Mucosa of rectum (tissue), 2 donors: ENCODE measurements at regions not wholly inside any gene's neighbourhood (a gene's known extent, or its start where the extent isn't known, plus 50 kb on each side); places are given as distances from the start of the nearest gene placed in this dataset.

Experiments
- H3K27ac ChIP-seq, 2 donors: one replicate each; pipeline ENCODE4 v1.7.0; 2013; ENCODE audit warnings: inconsistent platforms in 2 of 2, low read depth in 2 of 2, low read length in 2 of 2
- H3K27me3 ChIP-seq, 2 donors: one replicate each; pipeline ENCODE4 v1.7.0; 2013; ENCODE audit warnings: low read length in 2 of 2; ENCODE audit not compliant: control insufficient read depth in 2 of 2, insufficient read depth in 2 of 2
- H3K36me3 ChIP-seq, 2 donors: one replicate each; pipeline ENCODE4 v1.7.0; 2013; ENCODE audit warnings: low read length in 2 of 2; ENCODE audit not compliant: control insufficient read depth in 2 of 2, insufficient read depth in 2 of 2
- H3K4me1 ChIP-seq, 2 donors: one replicate each; pipeline ENCODE4 v1.7.0; 2013; ENCODE audit warnings: low read length in 2 of 2, mild to moderate bottlenecking in 1 of 2; ENCODE audit not compliant: control insufficient read depth in 2 of 2, insufficient read depth in 2 of 2
- H3K4me3 ChIP-seq, 2 donors: one replicate each; pipeline ENCODE4 v1.7.0; 2013; ENCODE audit warnings: low read length in 2 of 2
- H3K9ac ChIP-seq, 2 donors: one replicate each; pipeline ENCODE4 v1.7.0; 2013; ENCODE audit warnings: low read length in 2 of 2, low read depth in 1 of 2, mild to moderate bottlenecking in 1 of 2
- H3K9me3 ChIP-seq, 2 donors: one replicate each; pipeline ENCODE4 v1.7.0; 2013; ENCODE audit warnings: low read length in 2 of 2; ENCODE audit not compliant: control insufficient read depth in 2 of 2
- donor health status: healthy.
- donor health status: Normal muscosa, but diverticular disease.

DNA sequence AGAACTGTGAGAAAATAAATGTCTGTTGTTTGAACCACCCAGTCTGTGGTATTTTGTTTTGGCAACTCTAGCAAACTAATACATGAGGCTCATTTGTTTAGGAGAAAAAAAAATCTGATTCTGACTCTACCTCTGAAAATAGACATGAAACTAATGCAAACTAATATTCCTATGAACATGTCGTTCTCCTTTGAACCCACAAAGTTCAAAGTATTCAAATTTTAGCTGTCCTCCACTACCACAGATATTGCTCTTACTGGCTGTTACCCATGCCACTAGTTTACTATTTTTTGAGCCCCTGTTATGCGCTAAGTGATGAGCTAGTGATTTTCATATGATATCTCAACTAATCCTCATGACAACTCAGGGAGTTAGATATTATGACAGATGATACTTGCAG, 58.8 kb upstream of the ZNF804B start:
- Histone ChIP-seq H3K36me3 (no peaks in the 10 kb centered on the region), H3K9me3 (no peaks in the 10 kb centered on the region), H3K27ac (no peak overlapping the region), H3K4me3 (no peak overlapping the region), H3K4me1 (no peaks in the 10 kb centered on the region), H3K9ac (no peak overlapping the region), H3K27me3 (no peaks in the 10 kb centered on the region)

DNA sequence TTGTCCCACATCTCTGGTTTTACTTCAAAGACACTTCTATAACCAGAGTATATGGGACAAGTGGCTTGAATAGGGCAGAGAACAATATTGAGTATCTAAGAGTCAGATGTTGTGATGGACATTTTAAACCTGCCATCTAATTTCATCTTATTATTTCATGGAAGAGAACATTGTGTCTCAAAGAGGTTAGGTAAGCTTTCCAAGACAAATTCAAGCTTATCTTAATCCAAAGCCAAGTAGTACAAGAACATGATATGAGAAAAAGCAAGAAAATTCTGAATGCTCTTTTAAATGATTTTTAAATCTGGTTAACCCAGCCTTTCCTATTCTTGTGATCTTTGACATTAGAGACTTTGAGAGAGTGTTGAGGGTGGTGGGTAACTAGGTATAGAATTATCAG, 65.3 kb upstream of the ZNF804B start:
- no peaks in the 10 kb centered on the region for H3K9me3 ChIP-seq
- no peak overlapping the region for H3K9ac ChIP-seq
- no peak overlapping the region for H3K4me3 ChIP-seq
- no peaks in the 10 kb centered on the region for H3K4me1 ChIP-seq
- H3K36me3 ChIP-seq = no peaks in the 10 kb centered on the region
- H3K27me3 ChIP-seq = no peaks in the 10 kb centered on the region
- no peak overlapping the region for H3K27ac ChIP-seq

DNA sequence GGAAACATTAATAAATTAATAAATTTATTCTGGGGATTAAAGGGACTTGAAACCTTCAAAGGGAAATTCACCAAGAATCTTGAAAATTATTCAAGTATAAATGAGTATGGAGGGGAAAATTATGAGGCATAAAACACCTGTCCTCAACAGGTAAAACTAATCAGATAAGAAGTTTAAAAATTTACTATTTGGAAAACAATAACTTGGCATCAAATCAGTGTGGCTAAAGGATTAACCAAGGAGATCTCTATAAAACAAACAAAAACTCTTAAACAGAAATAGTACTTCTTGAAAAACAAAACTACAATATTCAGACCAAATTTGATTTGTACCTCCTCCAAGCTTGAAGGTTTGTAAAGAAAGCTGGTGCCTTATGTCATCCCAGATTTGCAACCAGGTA, 66.4 kb upstream of the ZNF804B start:
- no peak overlapping the region for H3K4me3 ChIP-seq
- H3K27me3 ChIP-seq = no peaks in the 10 kb centered on the region
- H3K36me3 ChIP-seq = no peaks in the 10 kb centered on the region
- H3K9ac ChIP-seq = no peak overlapping the region
- H3K4me1 ChIP-seq = no peaks in the 10 kb centered on the region
- H3K27ac ChIP-seq = no peak overlapping the region
- H3K9me3 ChIP-seq = no peaks in the 10 kb centered on the region

DNA sequence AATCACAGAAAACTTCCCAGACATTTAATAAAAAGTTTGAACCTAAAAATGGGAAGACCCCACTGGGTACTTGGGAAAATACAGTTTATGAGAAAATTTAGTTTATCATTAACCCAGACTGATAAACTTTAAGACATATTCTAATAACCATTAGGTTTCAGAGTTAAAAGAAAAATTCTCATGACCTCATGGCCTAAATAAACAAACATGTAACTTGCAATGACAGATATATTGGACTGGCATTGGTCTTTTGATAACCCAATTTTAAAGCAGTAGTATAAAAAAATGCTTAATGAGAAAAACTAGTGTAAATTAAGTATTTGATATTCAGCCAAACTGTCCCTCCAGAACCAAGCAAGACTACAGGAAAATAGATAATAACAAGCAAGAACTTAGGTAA, 67.0 kb upstream of the ZNF804B start:
- H3K27ac ChIP-seq = no peak overlapping the region
- H3K9ac ChIP-seq = no peak overlapping the region
- H3K36me3 ChIP-seq = no peaks in the 10 kb centered on the region
- no peaks in the 10 kb centered on the region for H3K9me3 ChIP-seq
- H3K27me3 ChIP-seq = no peaks in the 10 kb centered on the region
- H3K4me3 ChIP-seq = no peak overlapping the region
- H3K4me1 ChIP-seq = no peaks in the 10 kb centered on the region

DNA sequence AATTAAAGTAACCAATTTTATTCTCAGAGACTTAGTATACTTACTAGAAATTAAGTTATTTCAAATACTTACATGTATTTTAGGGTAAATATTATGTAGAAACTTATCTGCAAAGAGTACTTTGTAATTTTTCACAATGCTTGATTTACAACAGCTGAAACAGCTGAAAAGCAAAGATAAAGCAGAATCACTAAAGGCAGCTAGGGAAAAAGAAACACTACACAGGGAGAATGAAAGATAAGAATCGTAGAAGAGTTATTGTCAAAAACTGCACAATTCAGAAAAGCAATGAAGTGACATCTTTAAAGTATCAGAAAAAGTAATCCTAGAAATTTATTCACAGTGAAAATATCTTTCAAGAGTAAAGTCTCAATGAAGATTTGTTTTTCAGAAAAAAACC, 69.7 kb upstream of the ZNF804B start:
- Histone ChIP-seq H3K27me3 (no peaks in the 10 kb centered on the region), H3K4me1 (no peaks in the 10 kb centered on the region), H3K27ac (no peak overlapping the region), H3K9ac (no peak overlapping the region), H3K4me3 (no peak overlapping the region), H3K36me3 (no peaks in the 10 kb centered on the region), H3K9me3 (no peaks in the 10 kb centered on the region)

DNA sequence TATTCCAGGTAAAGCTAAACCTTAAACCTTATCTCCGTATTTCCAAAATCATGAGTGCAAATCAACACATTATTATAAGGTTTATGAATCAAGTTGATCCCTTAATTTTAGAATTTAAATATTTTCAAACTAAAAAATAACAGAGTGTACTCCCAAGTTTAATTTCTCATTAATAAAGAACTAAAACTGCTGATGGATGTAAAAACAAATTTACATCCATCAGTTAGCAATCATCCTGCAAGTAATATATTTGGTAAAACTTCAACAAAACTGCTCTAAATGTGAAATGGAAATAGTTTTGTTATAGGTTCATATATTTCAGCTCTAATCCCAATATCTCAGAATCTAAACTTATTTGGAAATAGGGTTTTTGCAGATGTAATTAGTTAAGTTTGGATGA, 71.3 kb upstream of the ZNF804B start:
- Histone ChIP-seq H3K27ac (no peak overlapping the region), H3K4me1 (no peaks in the 10 kb centered on the region), H3K27me3 (no peaks in the 10 kb centered on the region), H3K9me3 (no peaks in the 10 kb centered on the region), H3K36me3 (no peaks in the 10 kb centered on the region), H3K9ac (no peak overlapping the region), H3K4me3 (no peak overlapping the region)

DNA sequence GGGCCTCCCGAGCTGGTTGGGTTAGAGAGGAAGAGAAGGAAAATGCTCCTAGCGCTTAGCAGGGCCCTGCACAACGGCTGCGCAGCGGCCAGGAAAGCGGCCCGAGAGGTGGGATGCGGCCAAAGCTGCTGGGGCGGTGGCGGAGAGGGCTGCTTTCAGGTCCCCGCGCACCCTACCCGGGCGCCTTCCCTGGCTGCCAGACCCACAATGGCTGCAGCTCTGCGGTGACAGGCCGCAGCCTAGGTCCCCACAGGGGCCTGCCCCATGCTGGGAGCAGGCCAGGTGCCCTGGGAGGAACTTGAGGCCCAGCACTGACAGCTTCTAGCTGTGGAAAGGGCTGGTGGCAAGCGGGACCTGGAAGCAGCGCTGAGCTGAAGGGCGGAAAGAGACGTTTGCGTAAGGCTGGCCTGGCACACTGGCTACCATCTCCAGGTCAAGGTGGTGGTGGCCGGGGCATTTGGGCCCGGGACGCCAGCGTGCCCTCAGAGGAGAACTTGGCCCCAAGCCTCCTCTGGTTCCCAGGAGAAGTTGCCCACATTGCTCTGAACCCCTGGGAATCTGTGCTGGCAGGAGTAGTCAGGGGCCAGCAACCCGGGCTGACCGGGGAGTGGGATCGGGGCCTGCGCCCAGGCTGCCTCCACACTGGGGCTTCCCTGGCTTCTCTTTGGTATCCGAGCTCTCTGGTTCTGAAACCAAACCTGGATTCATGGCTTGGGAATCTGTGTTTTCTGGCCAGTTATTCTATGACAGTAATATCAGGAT, 72.9 kb upstream of the ZNF804B start:
- no peaks in the 10 kb centered on the region for H3K4me1 ChIP-seq
- H3K9ac ChIP-seq = no peak overlapping the region
- no peaks in the 10 kb centered on the region for H3K27me3 ChIP-seq
- no peak overlapping the region for H3K27ac ChIP-seq
- H3K9me3 ChIP-seq = no peaks in the 10 kb centered on the region
- no peak overlapping the region for H3K4me3 ChIP-seq
- H3K36me3 ChIP-seq = no peaks in the 10 kb centered on the region

DNA sequence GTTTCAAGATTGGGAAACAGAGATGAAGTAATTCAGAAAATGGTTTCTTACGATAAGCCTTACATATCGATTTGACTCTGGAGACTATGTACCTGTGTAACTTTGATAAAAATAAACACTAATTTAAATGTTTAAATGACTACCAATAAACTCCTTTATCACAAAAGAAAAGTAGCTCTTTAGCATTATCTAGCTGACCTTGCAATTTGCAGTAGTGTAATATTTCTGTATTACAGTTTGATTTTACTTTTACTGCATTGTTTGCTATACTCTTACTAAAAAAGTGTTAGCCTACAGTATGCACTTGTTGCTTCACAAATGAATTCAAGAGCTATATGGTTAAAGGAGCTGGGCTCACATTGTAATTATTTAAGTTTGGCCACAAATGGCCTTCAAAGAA, 77.8 kb upstream of the ZNF804B start:
- no peak overlapping the region for H3K4me3 ChIP-seq
- no peaks in the 10 kb centered on the region for H3K36me3 ChIP-seq
- H3K4me1 ChIP-seq = no peaks in the 10 kb centered on the region
- H3K9ac ChIP-seq = no peak overlapping the region
- no peak overlapping the region for H3K27ac ChIP-seq
- no peaks in the 10 kb centered on the region for H3K27me3 ChIP-seq
- no peaks in the 10 kb centered on the region for H3K9me3 ChIP-seq

DNA sequence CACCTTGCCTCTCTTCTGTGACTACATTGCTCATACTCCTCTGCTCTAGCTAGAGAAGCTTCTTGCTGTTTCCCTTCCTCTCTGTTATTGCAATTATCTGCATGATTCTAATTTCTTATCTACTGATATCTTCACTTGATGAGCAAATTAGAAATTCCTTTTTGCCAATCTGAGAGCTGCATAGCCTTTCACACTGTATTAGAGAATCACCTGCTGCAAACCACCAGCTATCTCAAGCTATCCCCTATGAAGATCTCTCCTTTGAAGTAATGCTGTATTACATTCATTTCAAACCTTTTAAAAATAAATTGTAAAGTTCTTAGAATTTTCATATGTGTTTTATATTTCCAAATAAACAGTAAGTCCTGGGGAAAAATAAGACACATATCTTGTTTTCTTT, 89.0 kb upstream of the ZNF804B start:
- Histone ChIP-seq H3K27ac (no peak overlapping the region), H3K4me1 (no peaks in the 10 kb centered on the region), H3K4me3 (no peak overlapping the region), H3K36me3 (no peaks in the 10 kb centered on the region), H3K9me3 (no peaks in the 10 kb centered on the region), H3K27me3 (no peaks in the 10 kb centered on the region), H3K9ac (no peak overlapping the region)

DNA sequence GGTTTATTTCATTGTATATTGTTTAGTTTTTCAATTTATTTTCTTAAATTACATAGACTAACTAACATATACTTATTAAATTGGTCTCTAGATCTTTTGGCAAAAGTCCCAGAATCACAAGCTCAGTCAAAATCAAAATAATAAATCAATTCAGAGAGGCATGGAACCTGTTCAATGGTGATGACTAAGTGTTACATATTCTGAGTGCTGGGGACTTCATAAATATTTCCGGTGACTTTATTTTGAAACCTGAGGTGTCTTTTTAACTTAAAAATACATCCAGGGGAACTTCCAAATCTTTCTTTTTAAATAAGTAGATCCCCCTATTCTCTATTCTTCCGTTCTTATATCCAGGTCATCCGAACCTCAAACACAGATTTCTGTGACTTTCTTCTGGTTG, 89.6 kb upstream of the ZNF804B start:
- Histone ChIP-seq H3K27me3 (no peaks in the 10 kb centered on the region), H3K27ac (no peak overlapping the region), H3K36me3 (no peaks in the 10 kb centered on the region), H3K9ac (no peak overlapping the region), H3K9me3 (no peaks in the 10 kb centered on the region), H3K4me3 (no peak overlapping the region), H3K4me1 (no peaks in the 10 kb centered on the region)

DNA sequence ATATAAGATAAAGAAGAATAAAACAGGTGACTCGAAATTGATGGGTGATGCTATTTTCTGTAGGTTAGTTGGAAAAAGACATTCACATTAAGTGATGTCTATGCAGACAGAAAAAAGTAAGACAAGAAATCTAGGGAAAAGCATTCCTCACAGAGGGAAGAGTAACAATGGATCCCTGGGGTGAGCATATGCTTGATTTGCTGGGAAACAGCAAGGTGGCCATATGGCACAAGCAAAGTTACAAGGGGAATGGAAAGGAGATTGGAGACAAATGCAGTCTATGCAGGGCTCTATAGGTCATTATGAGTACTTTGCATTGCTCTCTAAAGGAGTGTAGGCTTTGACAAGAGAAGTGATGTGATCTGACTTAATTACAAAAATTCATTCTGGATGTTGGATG, 90.9 kb upstream of the ZNF804B start:
- Histone ChIP-seq H3K36me3 (no peaks in the 10 kb centered on the region), H3K9ac (no peak overlapping the region), H3K4me1 (no peaks in the 10 kb centered on the region), H3K27ac (no peak overlapping the region), H3K9me3 (no peaks in the 10 kb centered on the region), H3K27me3 (no peaks in the 10 kb centered on the region), H3K4me3 (no peak overlapping the region)
